HG03064 (cell line): ENCODE measurements at regions not wholly inside any gene's neighbourhood (a gene's known extent, or its start where the extent isn't known, plus 50 kb on each side); places are given as distances from the start of the nearest gene placed in this dataset.

Experiments used
- ATAC-seq: cut with Tn5 transposase; IDR thresholded peaks from one replicate; pipeline ENCODE4 v1.9.1; 2021; ENCODE audit warnings: low read depth; ENCODE audit not compliant: unreplicated experiment

DNA sequence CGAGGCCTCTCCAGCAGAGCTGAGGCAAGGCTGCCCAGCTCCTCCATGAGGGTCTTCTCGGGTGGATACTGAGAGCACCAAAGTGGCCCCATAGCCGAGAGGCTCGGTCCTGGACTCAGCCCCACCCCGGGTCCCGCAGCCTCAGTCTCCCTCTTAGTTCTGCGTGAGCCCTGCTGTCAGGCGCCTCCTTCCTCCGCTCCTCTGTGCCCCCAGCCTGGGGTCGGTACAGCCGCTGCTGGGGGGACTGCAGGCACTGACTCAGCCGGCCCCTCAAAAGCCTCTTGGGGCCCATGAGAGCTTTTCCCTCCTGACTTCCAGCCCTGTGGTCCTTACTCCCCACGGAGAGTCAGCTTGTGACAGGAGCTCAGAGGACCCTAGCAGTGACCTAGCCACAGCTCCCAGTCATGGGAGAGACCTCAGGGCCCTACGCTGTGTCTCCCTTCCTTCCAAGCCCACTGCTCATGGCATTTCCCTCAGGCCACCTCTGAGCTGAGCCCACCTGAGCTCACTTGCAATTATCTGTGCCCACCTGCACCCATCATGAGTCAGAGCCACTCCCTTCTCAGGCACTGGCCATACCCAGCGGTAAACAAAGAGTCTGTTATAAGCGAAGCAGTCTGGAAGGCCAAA is 295.0 kb upstream of the RTL1 start:
- no peak for ATAC-seq

DNA sequence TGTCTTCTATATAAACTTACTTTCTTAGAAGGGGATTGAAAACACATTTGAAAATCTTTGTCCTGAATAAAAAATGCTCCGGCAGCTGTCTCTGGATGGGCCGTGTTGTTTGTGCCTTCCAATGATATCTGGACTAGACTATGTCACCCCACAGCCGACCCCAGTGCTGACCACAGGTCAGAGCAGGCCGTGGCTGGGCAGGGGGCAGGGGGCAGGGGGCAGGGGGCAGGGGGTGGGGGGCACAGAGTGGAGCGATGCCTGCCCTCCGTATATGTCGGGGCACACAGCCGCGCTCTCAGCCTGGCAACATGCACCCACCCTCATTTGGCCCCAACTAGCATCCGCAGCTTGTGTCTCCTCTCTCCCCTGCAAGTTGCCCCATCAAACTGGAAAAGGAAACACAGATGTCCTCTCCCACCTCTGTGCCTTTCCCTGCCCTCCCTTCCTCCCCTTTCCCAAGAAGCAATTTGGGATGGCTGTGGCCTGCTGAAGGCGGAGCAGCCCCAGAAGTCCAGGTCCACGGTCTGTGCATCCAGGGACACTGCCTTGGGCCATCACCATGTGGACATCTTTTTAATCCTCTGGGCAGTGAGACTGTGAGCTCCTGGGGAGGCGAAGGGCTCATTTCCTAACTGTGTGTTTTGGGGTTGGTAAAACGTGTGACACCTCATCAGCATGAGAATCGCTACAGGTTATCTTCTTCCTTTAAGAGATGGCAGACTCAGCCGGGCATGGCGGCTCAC is 295.7 kb upstream of the RTL1 start:
- no peak for ATAC-seq

GRCh38 chr14:101200008-101200649 is 296.6 kb upstream of the RTL1 start:
- ATAC-seq, result no peak

- no peak for ATAC-seq
Measured at GRCh38 chr14:101200650-101201516, 297.4 kb upstream of the RTL1 start.

DNA sequence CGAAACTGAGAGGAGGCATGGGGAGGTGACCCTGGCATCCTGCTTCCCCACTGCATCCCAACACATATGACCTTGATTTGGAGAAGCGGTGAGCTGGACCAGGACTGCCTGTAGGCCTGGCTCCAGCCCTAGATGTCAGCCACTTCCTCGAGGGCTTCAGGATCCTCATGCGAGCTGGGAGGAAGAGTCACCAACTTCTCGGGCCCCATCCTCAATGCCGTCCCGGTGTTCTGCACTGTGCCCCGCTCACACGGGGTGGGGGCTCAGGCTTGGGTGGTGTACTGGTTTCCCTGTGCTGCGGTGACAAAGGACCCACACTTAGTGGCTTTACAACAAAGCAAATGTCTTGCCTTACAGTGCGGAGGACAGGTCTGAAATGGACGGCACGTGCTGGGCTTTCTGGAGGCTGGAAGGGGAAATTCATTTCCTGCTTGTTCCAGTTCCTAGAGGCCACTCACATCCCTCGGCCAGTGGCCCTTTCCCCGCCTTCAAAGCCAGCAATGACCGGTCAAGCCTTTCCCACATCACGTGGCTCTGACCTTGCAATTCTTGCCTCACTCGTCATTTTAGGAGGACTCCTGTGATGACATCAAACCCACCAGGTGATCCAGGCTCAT is 298.1 kb upstream of the RTL1 start:
- no peak for ATAC-seq

DNA sequence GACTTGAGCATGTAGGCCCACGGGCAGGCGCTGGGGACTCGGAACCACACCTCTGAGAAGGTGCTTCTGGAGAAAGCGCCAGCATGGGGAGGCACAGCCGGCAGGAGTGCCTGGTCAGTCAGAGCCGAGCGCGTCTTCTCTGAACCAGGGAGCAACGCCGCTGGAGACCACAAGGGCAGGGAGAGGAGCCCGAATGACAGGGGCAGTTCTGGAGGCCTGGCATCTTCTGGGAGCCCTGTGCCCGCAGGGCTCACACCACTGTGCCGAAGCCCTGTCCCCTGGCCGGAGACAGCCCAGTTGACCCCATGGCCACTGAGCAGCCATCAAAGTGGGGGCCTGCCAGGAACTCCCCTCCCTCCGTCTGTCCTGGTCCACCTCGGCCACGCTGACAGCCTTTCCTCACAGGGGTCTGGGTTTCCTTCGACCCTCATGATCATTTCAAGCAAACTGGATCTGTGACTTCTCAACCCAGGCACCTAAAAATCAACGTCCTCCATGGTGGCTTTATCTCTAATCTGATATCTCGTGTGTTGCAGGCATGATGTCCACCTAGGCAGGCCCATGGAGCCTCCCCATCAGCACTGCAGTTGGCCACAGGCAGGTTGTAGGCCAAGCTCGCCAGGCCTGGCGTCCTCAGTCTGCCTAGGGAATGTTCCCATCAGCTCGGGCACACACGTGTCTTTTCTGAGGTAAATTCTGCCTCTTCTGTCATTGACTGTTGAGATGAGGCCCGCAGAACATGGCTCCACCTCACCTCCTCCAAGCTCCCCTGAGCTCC is 299.3 kb upstream of the RTL1 start:
- no peak for ATAC-seq

- ATAC-seq, result no peak
Measured at GRCh38 chr14:101206556-101206955, 303.0 kb upstream of the RTL1 start.

DNA sequence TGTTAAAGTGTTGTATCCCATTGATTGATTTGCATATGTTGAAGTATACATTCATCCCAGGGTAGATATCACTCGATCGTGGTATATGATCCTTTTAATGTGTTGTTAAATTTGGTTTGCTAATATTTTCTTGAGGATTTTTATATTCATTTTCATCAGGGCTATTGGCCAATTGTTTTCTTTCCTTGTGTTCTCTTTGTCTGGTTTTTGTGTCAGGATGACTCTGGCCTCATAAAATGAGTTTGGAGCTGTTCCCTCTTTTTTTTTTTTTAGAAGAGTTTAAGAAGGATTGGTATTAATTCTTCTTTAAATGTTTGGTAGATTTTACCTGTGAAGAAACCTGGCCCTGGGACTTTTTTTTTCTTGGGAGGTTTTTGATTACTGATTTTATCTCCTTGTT is 303.5 kb upstream of the RTL1 start:
- ATAC-seq, result no peak

DNA sequence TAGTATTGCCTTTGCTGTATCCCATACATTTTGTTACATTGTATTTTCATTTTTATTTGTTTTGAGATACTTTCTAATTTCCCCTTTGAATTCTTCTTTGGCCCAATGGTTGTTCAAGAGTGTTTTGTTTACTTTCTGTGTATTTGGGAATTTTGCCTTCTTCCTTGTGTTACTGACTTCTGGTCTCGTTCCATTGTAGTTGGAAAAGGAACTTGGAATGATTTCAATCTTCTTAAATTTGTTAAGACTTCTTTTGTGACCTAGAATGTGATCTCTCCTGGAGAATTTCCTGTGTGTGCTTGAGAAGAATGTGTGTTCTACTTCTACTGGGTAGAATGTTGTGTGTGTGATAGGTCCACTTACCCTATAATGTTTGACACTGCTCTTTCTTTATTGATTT is 304.4 kb upstream of the RTL1 start:
- no peak for ATAC-seq

- no peak for ATAC-seq
Measured at GRCh38 chr14:101209594-101209993, 306.1 kb upstream of the RTL1 start.

DNA sequence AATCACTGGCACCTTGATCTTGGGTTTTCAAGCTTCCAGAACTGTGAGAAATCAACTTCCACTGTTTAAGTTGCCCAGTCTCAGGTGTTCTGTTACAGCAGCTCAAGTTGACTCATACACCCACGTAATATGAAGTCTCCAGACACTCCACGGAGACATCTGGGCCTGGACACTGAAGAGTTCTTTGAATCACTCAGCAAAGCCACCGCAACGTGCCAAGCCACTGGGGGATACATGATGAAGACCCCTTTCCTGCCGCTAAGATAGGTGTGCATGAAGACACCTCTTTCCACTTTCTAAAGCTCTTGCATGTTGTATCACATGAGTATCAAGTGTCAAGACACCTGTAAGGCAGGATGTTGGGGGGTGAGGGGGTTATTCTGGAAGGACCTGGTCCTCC is 311.7 kb upstream of the RTL1 start:
- no peak for ATAC-seq

DNA sequence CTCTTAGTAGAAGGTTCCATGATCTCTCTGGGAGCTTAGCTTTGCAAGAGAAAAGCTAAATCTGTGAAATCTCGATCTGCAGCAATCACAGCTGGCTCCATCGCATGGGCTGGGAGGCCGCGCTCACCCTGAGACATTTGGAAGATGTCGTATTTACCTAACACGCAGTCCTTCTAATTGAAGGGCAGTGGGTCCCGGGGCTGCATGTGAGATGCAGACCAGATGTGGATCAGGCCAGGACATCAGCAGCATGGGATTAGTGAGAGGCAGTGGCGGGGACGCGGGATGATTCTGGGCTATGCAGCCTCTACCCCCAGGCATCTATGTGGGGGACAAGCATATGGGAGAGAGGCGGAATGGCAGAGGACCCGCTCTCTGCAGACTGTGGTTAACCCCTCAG is 312.4 kb upstream of the RTL1 start:
- ATAC-seq, result no peak

DNA sequence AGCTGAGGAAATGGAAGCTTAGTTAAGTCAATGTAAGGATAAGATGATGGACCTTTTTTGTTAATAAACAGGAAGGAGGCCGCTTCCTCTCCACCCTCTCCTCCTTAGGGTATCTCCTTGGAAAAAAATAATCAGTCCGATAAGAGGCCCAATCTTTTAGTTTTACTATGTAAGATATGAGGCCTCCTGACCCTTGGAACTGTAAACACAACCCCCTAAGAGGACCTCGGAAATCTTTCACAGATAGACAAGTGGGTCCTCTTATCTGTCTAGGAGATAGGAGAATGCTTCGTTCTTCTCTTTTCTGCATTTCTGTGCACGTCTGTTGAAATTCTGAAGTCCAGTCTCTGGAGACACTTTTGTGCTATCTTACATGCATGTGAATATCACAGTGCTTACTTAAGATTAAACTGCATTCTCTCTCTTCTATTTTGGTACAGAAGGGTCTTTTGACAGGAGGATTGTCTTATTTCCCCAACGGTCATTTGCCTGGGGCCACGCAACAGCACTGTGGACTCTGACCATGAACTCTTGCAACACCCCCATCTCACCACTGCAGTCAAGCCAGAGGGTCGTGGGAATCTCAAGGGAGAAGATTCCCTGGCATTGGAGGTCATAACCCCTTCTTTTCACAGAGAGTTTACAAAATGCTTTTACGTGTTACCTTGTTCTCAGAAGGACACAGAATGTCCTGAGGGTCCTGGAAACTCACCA is 313.0 kb upstream of the RTL1 start:
- no peak for ATAC-seq

GRCh38 chr14:101217080-101217463 is 313.6 kb upstream of the RTL1 start:
- no peak for ATAC-seq

- no peak for ATAC-seq
Measured at GRCh38 chr14:101217616-101218371, 314.3 kb upstream of the RTL1 start.

DNA sequence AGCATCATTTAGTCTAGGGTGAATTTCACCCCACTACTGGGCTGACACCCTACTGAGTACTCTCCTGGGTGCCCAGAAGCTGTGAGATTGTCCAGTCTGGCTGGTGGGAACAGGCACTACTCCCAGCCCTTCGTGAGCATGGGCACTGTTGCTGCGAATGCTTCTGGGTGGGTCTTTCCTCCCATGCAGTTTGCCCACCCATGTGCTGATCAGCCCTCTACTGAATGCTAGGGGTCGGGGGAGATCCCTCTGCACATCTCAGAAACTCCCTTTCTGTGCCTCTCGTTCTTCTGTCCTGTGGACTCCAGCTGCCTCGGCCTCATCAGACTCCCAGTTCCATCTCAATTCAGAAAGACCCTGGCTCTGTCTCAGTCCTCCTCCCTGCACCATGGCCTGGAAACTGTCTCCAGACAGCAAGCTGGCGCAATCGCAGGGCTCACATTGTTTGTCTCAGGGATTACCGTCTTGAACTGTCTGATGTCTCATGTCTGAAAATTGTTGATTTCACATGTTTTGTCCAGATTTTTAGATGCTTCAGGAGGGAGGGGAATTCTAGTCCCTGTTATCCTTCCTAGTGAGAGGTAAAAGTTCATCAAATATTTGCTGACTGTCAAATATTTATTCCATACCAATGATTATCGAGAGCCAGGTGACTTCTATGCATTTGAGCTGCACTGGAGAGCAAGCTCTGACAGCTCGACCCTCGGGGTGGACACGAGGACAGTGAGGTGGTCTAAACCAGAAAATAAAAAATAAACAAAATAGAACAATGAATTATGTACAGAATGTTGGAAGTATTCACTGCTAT is 316.6 kb upstream of the RTL1 start:
- ATAC-seq, result no peak

DNA sequence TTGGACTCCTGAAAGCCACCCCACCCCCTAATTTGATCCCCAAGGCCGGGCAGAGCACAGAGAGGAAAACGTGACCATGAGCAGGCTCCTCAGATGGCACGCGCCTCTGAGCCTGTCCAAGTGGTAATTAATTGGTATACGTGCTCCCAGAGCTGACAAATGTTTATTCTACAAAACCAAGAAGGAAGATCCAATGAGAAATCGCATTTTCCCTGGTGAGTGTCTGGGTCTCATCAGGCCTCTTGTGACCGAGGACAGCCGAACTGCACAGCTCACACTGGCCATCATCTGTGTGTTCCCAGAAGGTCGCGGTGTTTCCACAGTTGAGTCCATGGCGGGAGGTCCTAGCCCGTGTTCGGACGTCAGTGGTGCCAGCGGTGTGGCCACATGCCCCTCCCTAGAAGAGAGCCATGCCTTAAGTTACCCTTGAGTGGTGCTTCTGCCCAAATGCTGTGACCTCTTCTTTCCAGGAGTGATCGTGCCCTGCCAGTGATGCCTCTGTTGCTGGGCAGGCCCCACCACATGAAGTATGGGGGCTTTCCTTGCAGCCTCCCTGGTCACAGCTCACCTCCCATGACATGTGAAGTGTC is 317.5 kb upstream of the RTL1 start:
- no peak for ATAC-seq
